ENCODE measurements at regions not wholly inside any gene's neighbourhood (a gene's known extent, or its start where the extent isn't known, plus 50 kb on each side); places are given as distances from the start of the nearest gene placed in this dataset.

- TF ChIP-seq, protein P1, sequence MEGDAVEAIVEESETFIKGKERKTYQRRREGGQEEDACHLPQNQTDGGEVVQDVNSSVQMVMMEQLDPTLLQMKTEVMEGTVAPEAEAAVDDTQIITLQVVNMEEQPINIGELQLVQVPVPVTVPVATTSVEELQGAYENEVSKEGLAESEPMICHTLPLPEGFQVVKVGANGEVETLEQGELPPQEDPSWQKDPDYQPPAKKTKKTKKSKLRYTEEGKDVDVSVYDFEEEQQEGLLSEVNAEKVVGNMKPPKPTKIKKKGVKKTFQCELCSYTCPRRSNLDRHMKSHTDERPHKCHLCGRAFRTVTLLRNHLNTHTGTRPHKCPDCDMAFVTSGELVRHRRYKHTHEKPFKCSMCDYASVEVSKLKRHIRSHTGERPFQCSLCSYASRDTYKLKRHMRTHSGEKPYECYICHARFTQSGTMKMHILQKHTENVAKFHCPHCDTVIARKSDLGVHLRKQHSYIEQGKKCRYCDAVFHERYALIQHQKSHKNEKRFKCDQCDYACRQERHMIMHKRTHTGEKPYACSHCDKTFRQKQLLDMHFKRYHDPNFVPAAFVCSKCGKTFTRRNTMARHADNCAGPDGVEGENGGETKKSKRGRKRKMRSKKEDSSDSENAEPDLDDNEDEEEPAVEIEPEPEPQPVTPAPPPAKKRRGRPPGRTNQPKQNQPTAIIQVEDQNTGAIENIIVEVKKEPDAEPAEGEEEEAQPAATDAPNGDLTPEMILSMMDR (IDR thresholded peaks at IDR 0.05) = no peak
- TF ChIP-seq POLR2A (IDR thresholded peaks at IDR 0.05) = no peak
- DNase-seq = no peak
- no peak overlapping the region for H3K4me3 ChIP-seq (replicated peaks in 1 of 3)
- WGBS, 2 donors = 78 to 79% methylated on average over 8 of the region's 8 CpGs
- intact Hi-C loops (cut with DNase I) = no loop called here
- no peak overlapping the region for H3K27ac ChIP-seq
- no peaks in the 10 kb centered on the region for H3K36me3 ChIP-seq
- no peaks in the 10 kb centered on the region for H3K27me3 ChIP-seq
- H3K9me3 ChIP-seq = no peaks in the 10 kb centered on the region
- H3K4me1 ChIP-seq = peaks cover 0 to 14% of the 10 kb centered on the region in 2 donors
Observed at GRCh38 chr17:27944546-27945332, 51.6 kb upstream of the LYRM9 start.

- H3K27me3 ChIP-seq = no peaks in the 10 kb centered on the region
- intact Hi-C loops (cut with DNase I) = no loop called here
- no peak overlapping the region for H3K27ac ChIP-seq
- H3K4me1 ChIP-seq = peaks cover 0 to 14% of the 10 kb centered on the region in 2 donors
- DNase-seq = no peak
- H3K4me3 ChIP-seq (replicated peaks in 1 of 3) = no peak overlapping the region
- 84 to 96% methylated on average over 6 of the region's 6 CpGs for WGBS, 2 donors
- no peak for TF ChIP-seq POLR2A (IDR thresholded peaks at IDR 0.05)
- TF ChIP-seq, protein P1 (IDR thresholded peaks at IDR 0.05) = no peak
- H3K9me3 ChIP-seq = no peaks in the 10 kb centered on the region
- no peaks in the 10 kb centered on the region for H3K36me3 ChIP-seq
Observed at GRCh38 chr17:27945333-27945616, 52.1 kb upstream of the LYRM9 start.

GRCh38 chr17:27945953-27946352 lies 52.8 kb upstream of the LYRM9 start:
- TF ChIP-seq POLR2A (IDR thresholded peaks at IDR 0.05) = no peak
- TF ChIP-seq, protein P1 (IDR thresholded peaks at IDR 0.05) = no peak
- intact Hi-C loops (cut with DNase I) = no loop called here
- Histone ChIP-seq H3K36me3 (no peaks in the 10 kb centered on the region), H3K4me1 (peaks cover 0 to 14% of the 10 kb centered on the region in 2 donors), H3K9me3 (no peaks in the 10 kb centered on the region), H3K27ac (no peak overlapping the region), H3K27me3 (no peaks in the 10 kb centered on the region), H3K4me3 (replicated peaks in 1 of 3) (no peak overlapping the region)
- 76 to 77% methylated on average over 5 of the region's 5 CpGs for WGBS, 2 donors
- no peak for DNase-seq

DNA sequence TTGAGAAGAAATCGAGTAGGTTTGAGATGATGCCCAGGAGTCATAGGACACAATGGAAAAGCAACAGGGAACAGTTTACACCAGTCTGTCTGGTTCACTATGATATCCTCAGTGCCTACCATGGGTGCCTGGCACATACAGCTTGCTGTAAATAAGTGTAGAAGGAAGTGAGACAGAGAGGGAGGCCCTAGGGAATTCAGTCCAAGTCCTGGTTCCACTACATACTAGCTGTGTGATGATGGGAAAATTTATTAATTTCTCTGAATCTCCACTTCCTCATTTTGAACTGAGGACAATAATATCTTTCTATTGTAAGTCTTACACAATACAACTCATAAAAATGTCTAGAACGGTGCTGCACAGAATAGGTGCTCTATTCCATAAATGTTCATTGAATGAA lies 53.3 kb upstream of the LYRM9 start:
- Histone ChIP-seq H3K27ac (no peak overlapping the region), H3K4me1 (peaks cover 0 to 14% of the 10 kb centered on the region in 2 donors), H3K4me3 (replicated peaks in 1 of 3) (no peak overlapping the region), H3K36me3 (no peaks in the 10 kb centered on the region), H3K27me3 (no peaks in the 10 kb centered on the region), H3K9me3 (no peaks in the 10 kb centered on the region)
- intact Hi-C loops (cut with DNase I) = no loop called here
- TF ChIP-seq, protein P1 (IDR thresholded peaks at IDR 0.05) = no peak
- no peak for TF ChIP-seq POLR2A (IDR thresholded peaks at IDR 0.05)
- 68 to 88% methylated on average over 2 of the region's 2 CpGs for WGBS, 2 donors
- DNase-seq = no peak

GRCh38 chr17:27947005-27947406 lies 53.8 kb upstream of the LYRM9 start:
- WGBS, 2 donors = 73 to 79% methylated on average over 4 of the region's 4 CpGs
- no peak for DNase-seq
- Histone ChIP-seq H3K4me3 (replicated peaks in 1 of 3) (no peak overlapping the region), H3K27ac (no peak overlapping the region), H3K27me3 (no peaks in the 10 kb centered on the region), H3K9me3 (no peaks in the 10 kb centered on the region), H3K4me1 (peaks cover 0 to 14% of the 10 kb centered on the region in 2 donors), H3K36me3 (no peaks in the 10 kb centered on the region)
- intact Hi-C loops (cut with DNase I) = no loop called here
- no peak for TF ChIP-seq POLR2A (IDR thresholded peaks at IDR 0.05)
- TF ChIP-seq, protein P1 (IDR thresholded peaks at IDR 0.05) = no peak
